ENCODE measurements at regions not wholly inside any gene's neighbourhood (a gene's known extent, or its start where the extent isn't known, plus 50 kb on each side); places are given as distances from the start of the nearest gene placed in this dataset.
A peak's percentile ranks its signal among the peaks of the same experiment; 100 is the strongest.

GRCh38 chr12:94872971-94873733, 130.3 kb downstream of the NDUFA12 start:
- peaks cover 56% of the 10 kb centered on the region for H3K27me3 ChIP-seq (ENCODE audit: control insufficient read depth, insufficient read depth, low read length)
- no peaks in the 10 kb centered on the region for H3K9me3 ChIP-seq (replicated peaks; ENCODE audit: low read length)
- H3K9ac ChIP-seq (ENCODE audit: low read depth, low read length), result no peak overlapping the region
- H3K4me1 ChIP-seq (ENCODE audit: control insufficient read depth, insufficient read depth, low read length), result peaks cover 3% of the 10 kb centered on the region
- peak overlapping the region; percentile 61 for H3K4me3 ChIP-seq (ENCODE audit: low read length)
- H3K36me3 ChIP-seq (ENCODE audit: insufficient read depth, low read length), result no peaks in the 10 kb centered on the region
- peak overlapping the region; percentile 80 for H3K4me2 ChIP-seq (ENCODE audit: low read length)

GRCh38 chr12:94872671-94872970, 130.9 kb downstream of the NDUFA12 start:
- Histone ChIP-seq H3K27me3 (ENCODE audit: control insufficient read depth, insufficient read depth, low read length) (peaks cover 55% of the 10 kb centered on the region), H3K9ac (ENCODE audit: low read depth, low read length) (no peak overlapping the region), H3K9me3 (replicated peaks; ENCODE audit: low read length) (no peaks in the 10 kb centered on the region), H3K36me3 (ENCODE audit: insufficient read depth, low read length) (no peaks in the 10 kb centered on the region), H3K4me3 (ENCODE audit: low read length) (no peak overlapping the region), H3K4me2 (ENCODE audit: low read length) (no peak overlapping the region), H3K4me1 (ENCODE audit: control insufficient read depth, insufficient read depth, low read length) (peaks cover 3% of the 10 kb centered on the region)

GRCh38 chr12:94872007-94872653, 131.4 kb downstream of the NDUFA12 start:
- Histone ChIP-seq H3K4me1 (ENCODE audit: control insufficient read depth, insufficient read depth, low read length) (peaks cover 3% of the 10 kb centered on the region), H3K9ac (ENCODE audit: low read depth, low read length) (no peak overlapping the region), H3K27me3 (ENCODE audit: control insufficient read depth, insufficient read depth, low read length) (peaks cover 55% of the 10 kb centered on the region), H3K4me2 (ENCODE audit: low read length) (no peak overlapping the region), H3K36me3 (ENCODE audit: insufficient read depth, low read length) (no peaks in the 10 kb centered on the region), H3K4me3 (ENCODE audit: low read length) (no peak overlapping the region), H3K9me3 (replicated peaks; ENCODE audit: low read length) (no peaks in the 10 kb centered on the region)

- H3K9me3 ChIP-seq (replicated peaks; ENCODE audit: low read length), result no peaks in the 10 kb centered on the region
- no peak overlapping the region for H3K4me3 ChIP-seq (ENCODE audit: low read length)
- H3K4me2 ChIP-seq (ENCODE audit: low read length), result no peak overlapping the region
- H3K27me3 ChIP-seq (ENCODE audit: control insufficient read depth, insufficient read depth, low read length), result peaks cover 57% of the 10 kb centered on the region
- peaks cover 3% of the 10 kb centered on the region for H3K4me1 ChIP-seq (ENCODE audit: control insufficient read depth, insufficient read depth, low read length)
- H3K36me3 ChIP-seq (ENCODE audit: insufficient read depth, low read length), result no peaks in the 10 kb centered on the region
- no peak overlapping the region for H3K9ac ChIP-seq (ENCODE audit: low read depth, low read length)
Measured at GRCh38 chr12:94870511-94870910, 133.0 kb downstream of the NDUFA12 start.

GRCh38 chr12:94868161-94868560, 135.3 kb downstream of the NDUFA12 start:
- Histone ChIP-seq H3K9me3 (replicated peaks; ENCODE audit: low read length) (no peaks in the 10 kb centered on the region), H3K36me3 (ENCODE audit: insufficient read depth, low read length) (no peaks in the 10 kb centered on the region), H3K27me3 (ENCODE audit: control insufficient read depth, insufficient read depth, low read length) (peaks cover 37% of the 10 kb centered on the region), H3K9ac (ENCODE audit: low read depth, low read length) (no peak overlapping the region), H3K4me2 (ENCODE audit: low read length) (no peak overlapping the region), H3K4me1 (ENCODE audit: control insufficient read depth, insufficient read depth, low read length) (no peaks in the 10 kb centered on the region), H3K4me3 (ENCODE audit: low read length) (no peak overlapping the region)

GRCh38 chr12:94867066-94867855, 136.2 kb downstream of the NDUFA12 start:
- Histone ChIP-seq H3K9me3 (replicated peaks; ENCODE audit: low read length) (no peaks in the 10 kb centered on the region), H3K9ac (ENCODE audit: low read depth, low read length) (no peak overlapping the region), H3K36me3 (ENCODE audit: insufficient read depth, low read length) (no peaks in the 10 kb centered on the region), H3K27me3 (ENCODE audit: control insufficient read depth, insufficient read depth, low read length) (peaks cover 28% of the 10 kb centered on the region), H3K4me3 (ENCODE audit: low read length) (no peak overlapping the region), H3K4me1 (ENCODE audit: control insufficient read depth, insufficient read depth, low read length) (no peaks in the 10 kb centered on the region), H3K4me2 (ENCODE audit: low read length) (no peak overlapping the region)

- no peak overlapping the region for H3K4me2 ChIP-seq (ENCODE audit: low read length)
- H3K27me3 ChIP-seq (ENCODE audit: control insufficient read depth, insufficient read depth, low read length), result peaks cover 25% of the 10 kb centered on the region
- H3K9ac ChIP-seq (ENCODE audit: low read depth, low read length), result no peak overlapping the region
- no peaks in the 10 kb centered on the region for H3K36me3 ChIP-seq (ENCODE audit: insufficient read depth, low read length)
- H3K4me1 ChIP-seq (ENCODE audit: control insufficient read depth, insufficient read depth, low read length), result no peaks in the 10 kb centered on the region
- H3K9me3 ChIP-seq (replicated peaks; ENCODE audit: low read length), result no peaks in the 10 kb centered on the region
- no peak overlapping the region for H3K4me3 ChIP-seq (ENCODE audit: low read length)
Measured at GRCh38 chr12:94864987-94865386, 138.5 kb downstream of the NDUFA12 start.

GRCh38 chr12:94863321-94864035, 140.0 kb downstream of the NDUFA12 start:
- Histone ChIP-seq H3K27me3 (ENCODE audit: control insufficient read depth, insufficient read depth, low read length) (peaks cover 36% of the 10 kb centered on the region), H3K4me1 (ENCODE audit: control insufficient read depth, insufficient read depth, low read length) (no peaks in the 10 kb centered on the region), H3K9ac (ENCODE audit: low read depth, low read length) (no peak overlapping the region), H3K36me3 (ENCODE audit: insufficient read depth, low read length) (no peaks in the 10 kb centered on the region), H3K4me3 (ENCODE audit: low read length) (no peak overlapping the region), H3K9me3 (replicated peaks; ENCODE audit: low read length) (no peaks in the 10 kb centered on the region), H3K4me2 (ENCODE audit: low read length) (no peak overlapping the region)

- no peak overlapping the region for H3K9ac ChIP-seq (ENCODE audit: low read depth, low read length)
- H3K4me3 ChIP-seq (ENCODE audit: low read length), result no peak overlapping the region
- no peaks in the 10 kb centered on the region for H3K36me3 ChIP-seq (ENCODE audit: insufficient read depth, low read length)
- no peaks in the 10 kb centered on the region for H3K4me1 ChIP-seq (ENCODE audit: control insufficient read depth, insufficient read depth, low read length)
- H3K27me3 ChIP-seq (ENCODE audit: control insufficient read depth, insufficient read depth, low read length), result peaks cover 36% of the 10 kb centered on the region
- H3K9me3 ChIP-seq (replicated peaks; ENCODE audit: low read length), result no peaks in the 10 kb centered on the region
- no peak overlapping the region for H3K4me2 ChIP-seq (ENCODE audit: low read length)
Measured at GRCh38 chr12:94862421-94862820, 141.1 kb downstream of the NDUFA12 start.

- no peaks in the 10 kb centered on the region for H3K4me1 ChIP-seq (ENCODE audit: control insufficient read depth, insufficient read depth, low read length)
- H3K4me2 ChIP-seq (ENCODE audit: low read length), result no peak overlapping the region
- H3K27me3 ChIP-seq (ENCODE audit: control insufficient read depth, insufficient read depth, low read length), result peaks cover 35% of the 10 kb centered on the region
- H3K4me3 ChIP-seq (ENCODE audit: low read length), result no peak overlapping the region
- H3K36me3 ChIP-seq (ENCODE audit: insufficient read depth, low read length), result no peaks in the 10 kb centered on the region
- H3K9ac ChIP-seq (ENCODE audit: low read depth, low read length), result no peak overlapping the region
- no peaks in the 10 kb centered on the region for H3K9me3 ChIP-seq (replicated peaks; ENCODE audit: low read length)
Measured at GRCh38 chr12:94856324-94856723, 147.2 kb downstream of the NDUFA12 start.

- Histone ChIP-seq H3K9ac (ENCODE audit: low read depth, low read length) (no peak overlapping the region), H3K27me3 (ENCODE audit: control insufficient read depth, insufficient read depth, low read length) (peaks cover 30% of the 10 kb centered on the region), H3K4me1 (ENCODE audit: control insufficient read depth, insufficient read depth, low read length) (no peaks in the 10 kb centered on the region), H3K36me3 (ENCODE audit: insufficient read depth, low read length) (no peaks in the 10 kb centered on the region), H3K9me3 (replicated peaks; ENCODE audit: low read length) (no peaks in the 10 kb centered on the region), H3K4me3 (ENCODE audit: low read length) (no peak overlapping the region), H3K4me2 (ENCODE audit: low read length) (no peak overlapping the region)
Measured at GRCh38 chr12:94855853-94856252, 147.6 kb downstream of the NDUFA12 start.
